Astrocyte (in vitro differentiated cells and primary cell): ENCODE measurements at regions not wholly inside any gene's neighbourhood (a gene's known extent, or its start where the extent isn't known, plus 50 kb on each side); places are given as distances from the start of the nearest gene placed in this dataset.

Source experiments
- DNase-seq: peaks from one replicate; pipeline ENCODE4 v3.0.0-alpha.2; 2010; ENCODE audit warnings: low read depth
- FAIRE-seq: peaks from 2 replicates; lab custom pipeline; 2011; peaks lifted over from hg19 to GRCh38; lab: Jason Lieb, UNC
- H2AFZ ChIP-seq: 2 replicates; pipeline ENCODE4 v1.6.0; 2012; ENCODE audit warnings: low read depth, low read length, inconsistent platforms
- H3K27ac ChIP-seq: 2 replicates; pipeline ENCODE4 v1.5.1; 2011; ENCODE audit warnings: low read depth, low read length, inconsistent platforms
- H3K27me3 ChIP-seq: 2 replicates; pipeline ENCODE4 v1.6.0; 2011; ENCODE audit warnings: low read length, inconsistent platforms; ENCODE audit not compliant: insufficient read depth
- H3K36me3 ChIP-seq: 2 replicates; pipeline ENCODE4 v1.5.1; 2011; ENCODE audit warnings: low read length, inconsistent platforms; ENCODE audit not compliant: insufficient read depth
- H3K4me1 ChIP-seq: 2 replicates; pipeline ENCODE4 v1.5.1; 2011; ENCODE audit warnings: low read length, inconsistent platforms; ENCODE audit not compliant: insufficient read depth
- H3K4me2 ChIP-seq: 2 replicates; pipeline ENCODE4 v1.6.0; 2012; ENCODE audit warnings: low read length, inconsistent platforms
- H3K4me3 ChIP-seq: 2 replicates; pipeline ENCODE4 v1.5.1; 2011; ENCODE audit warnings: low read depth, mild to moderate bottlenecking, low read length, inconsistent platforms; ENCODE audit not compliant: insufficient read depth
- H3K79me2 ChIP-seq: 2 replicates; pipeline ENCODE4 v1.6.0; 2012; ENCODE audit warnings: mild to moderate bottlenecking, low read length, inconsistent platforms; ENCODE audit not compliant: insufficient read depth
- H3K9ac ChIP-seq: 2 replicates; pipeline ENCODE4 v1.6.0; 2012; ENCODE audit warnings: mild to moderate bottlenecking, low read length, inconsistent platforms
- H3K9me3 ChIP-seq: 2 replicates; pipeline ENCODE4 v1.5.1; 2012; ENCODE audit warnings: low read depth, mild to moderate bottlenecking, low read length, inconsistent platforms; ENCODE audit not compliant: insufficient read depth
- H4K20me1 ChIP-seq: 2 replicates; pipeline ENCODE4 v1.6.0; 2012; ENCODE audit warnings: low read length, inconsistent platforms; ENCODE audit not compliant: insufficient read depth
- H3K27ac Mint-ChIP-seq: one replicate; pipeline ENCODE4 v1.8.0; 2021; ENCODE audit warnings: mild to moderate bottlenecking, mixed read lengths; ENCODE audit not compliant: unreplicated experiment
- H3K27me3 Mint-ChIP-seq: one replicate; pipeline ENCODE4 v1.8.0; 2021; ENCODE audit warnings: low read depth, mixed read lengths; ENCODE audit not compliant: unreplicated experiment
- H3K36me3 Mint-ChIP-seq: one replicate; pipeline ENCODE4 v1.8.0; 2021; ENCODE audit warnings: low read depth, mixed read lengths; ENCODE audit not compliant: unreplicated experiment
- H3K4me1 Mint-ChIP-seq: one replicate; pipeline ENCODE4 v1.8.0; 2021; ENCODE audit warnings: low read depth, mixed read lengths; ENCODE audit not compliant: unreplicated experiment
- H3K4me3 Mint-ChIP-seq: one replicate; pipeline ENCODE4 v1.8.0; 2021; ENCODE audit warnings: mild to moderate bottlenecking, moderate library complexity, mixed read lengths; ENCODE audit not compliant: unreplicated experiment
- H3K9me3 Mint-ChIP-seq: one replicate; pipeline ENCODE4 v1.8.0; 2021; ENCODE audit warnings: mild to moderate bottlenecking, mixed read lengths; ENCODE audit not compliant: unreplicated experiment
- EZH2 ChIP-seq: IDR thresholded peaks from 2 replicates; pipeline ENCODE4 v1.6.1; 2012; ENCODE audit warnings: mild to moderate bottlenecking, low read length, inconsistent platforms; ENCODE audit not compliant: insufficient read depth
- TF ChIP-seq, protein P1 (sequence below): IDR thresholded peaks from 2 replicates; pipeline ENCODE4 v1.5.1; 2011; ENCODE audit warnings: low read depth, mild to moderate bottlenecking, inconsistent platforms, low read length, moderate library complexity; ENCODE audit not compliant: insufficient read depth

DNA sequence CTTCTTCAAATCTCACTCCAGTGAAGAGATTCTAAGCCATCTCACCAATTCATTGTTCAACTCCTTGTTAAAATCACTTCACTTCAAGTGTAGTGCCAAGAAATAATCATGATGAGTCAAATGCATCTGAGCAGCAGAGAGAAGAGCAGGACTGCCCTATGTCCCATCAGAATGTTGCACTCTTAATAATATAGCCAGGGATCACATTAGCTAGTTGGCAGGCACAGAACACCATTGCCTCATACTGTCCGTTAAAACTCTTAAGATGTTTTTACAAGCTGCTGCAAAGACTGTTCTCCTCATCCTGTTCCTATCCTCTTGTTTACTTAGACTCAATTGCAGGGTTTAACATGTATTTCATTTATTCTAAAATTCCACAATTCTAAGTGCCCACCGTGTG, 432.9 kb downstream of the PLPP3 start:
- peak; percentile 23 for DNase-seq
- H3K36me3 ChIP-seq: no peaks in the 10 kb centered on the region
- H3K4me3 ChIP-seq: no peak overlapping the region
- Mint-ChIP-seq H3K27ac (no peak overlapping the region), H3K4me1 (no peaks in the 10 kb centered on the region), H3K36me3 (no peaks in the 10 kb centered on the region), H3K4me3 (no peak overlapping the region), H3K27me3 (peaks cover 22% of the 10 kb centered on the region), H3K9me3 (no peaks in the 10 kb centered on the region)
- no peak overlapping the region for H3K9ac ChIP-seq
- no peak for FAIRE-seq
- no peak overlapping the region for H3K4me2 ChIP-seq
- no peaks in the 10 kb centered on the region for H3K9me3 ChIP-seq
- no peaks in the 10 kb centered on the region for H3K27me3 ChIP-seq
- no peak overlapping the region for H3K27ac ChIP-seq
- H2AFZ ChIP-seq: no peak overlapping the region
- no peaks in the 10 kb centered on the region for H4K20me1 ChIP-seq
- TF ChIP-seq, protein P1, sequence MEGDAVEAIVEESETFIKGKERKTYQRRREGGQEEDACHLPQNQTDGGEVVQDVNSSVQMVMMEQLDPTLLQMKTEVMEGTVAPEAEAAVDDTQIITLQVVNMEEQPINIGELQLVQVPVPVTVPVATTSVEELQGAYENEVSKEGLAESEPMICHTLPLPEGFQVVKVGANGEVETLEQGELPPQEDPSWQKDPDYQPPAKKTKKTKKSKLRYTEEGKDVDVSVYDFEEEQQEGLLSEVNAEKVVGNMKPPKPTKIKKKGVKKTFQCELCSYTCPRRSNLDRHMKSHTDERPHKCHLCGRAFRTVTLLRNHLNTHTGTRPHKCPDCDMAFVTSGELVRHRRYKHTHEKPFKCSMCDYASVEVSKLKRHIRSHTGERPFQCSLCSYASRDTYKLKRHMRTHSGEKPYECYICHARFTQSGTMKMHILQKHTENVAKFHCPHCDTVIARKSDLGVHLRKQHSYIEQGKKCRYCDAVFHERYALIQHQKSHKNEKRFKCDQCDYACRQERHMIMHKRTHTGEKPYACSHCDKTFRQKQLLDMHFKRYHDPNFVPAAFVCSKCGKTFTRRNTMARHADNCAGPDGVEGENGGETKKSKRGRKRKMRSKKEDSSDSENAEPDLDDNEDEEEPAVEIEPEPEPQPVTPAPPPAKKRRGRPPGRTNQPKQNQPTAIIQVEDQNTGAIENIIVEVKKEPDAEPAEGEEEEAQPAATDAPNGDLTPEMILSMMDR: no peak
- TF ChIP-seq EZH2: no peak
- H3K79me2 ChIP-seq: no peaks in the 10 kb centered on the region
- H3K4me1 ChIP-seq: no peaks in the 10 kb centered on the region

DNA sequence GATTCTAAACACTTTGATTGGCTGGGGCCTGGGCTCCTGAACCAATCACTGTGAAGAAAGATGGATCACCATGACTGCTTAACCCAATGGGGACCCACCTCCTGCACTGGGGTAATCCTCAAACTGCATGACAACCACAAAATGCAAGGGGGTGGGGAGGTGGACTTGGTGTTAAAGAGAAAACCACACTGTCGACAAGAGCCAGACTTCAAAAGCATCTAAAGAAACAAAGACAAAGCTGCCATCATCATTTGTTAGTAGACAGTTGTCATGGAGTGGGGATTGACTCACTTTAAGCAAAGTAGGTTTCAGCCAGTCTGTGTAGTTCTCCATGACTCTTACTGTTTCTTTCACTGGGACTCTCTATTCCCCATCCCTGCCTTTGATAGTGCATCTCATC, 433.8 kb downstream of the PLPP3 start:
- Mint-ChIP-seq H3K4me3 (no peak overlapping the region), H3K4me1 (no peaks in the 10 kb centered on the region), H3K9me3 (no peaks in the 10 kb centered on the region), H3K27ac (no peak overlapping the region), H3K27me3 (peaks cover 22% of the 10 kb centered on the region), H3K36me3 (no peaks in the 10 kb centered on the region)
- Histone ChIP-seq H2AFZ (no peak overlapping the region), H3K4me1 (no peaks in the 10 kb centered on the region), H3K9me3 (no peaks in the 10 kb centered on the region), H3K27me3 (no peaks in the 10 kb centered on the region), H3K79me2 (no peaks in the 10 kb centered on the region), H3K27ac (no peak overlapping the region), H3K9ac (no peak overlapping the region), H3K4me3 (no peak overlapping the region), H3K4me2 (no peak overlapping the region), H3K36me3 (no peaks in the 10 kb centered on the region), H4K20me1 (no peaks in the 10 kb centered on the region)
- TF ChIP-seq EZH2: no peak
- TF ChIP-seq, protein P1: no peak
- DNase-seq: no peak
- no peak for FAIRE-seq

DNA sequence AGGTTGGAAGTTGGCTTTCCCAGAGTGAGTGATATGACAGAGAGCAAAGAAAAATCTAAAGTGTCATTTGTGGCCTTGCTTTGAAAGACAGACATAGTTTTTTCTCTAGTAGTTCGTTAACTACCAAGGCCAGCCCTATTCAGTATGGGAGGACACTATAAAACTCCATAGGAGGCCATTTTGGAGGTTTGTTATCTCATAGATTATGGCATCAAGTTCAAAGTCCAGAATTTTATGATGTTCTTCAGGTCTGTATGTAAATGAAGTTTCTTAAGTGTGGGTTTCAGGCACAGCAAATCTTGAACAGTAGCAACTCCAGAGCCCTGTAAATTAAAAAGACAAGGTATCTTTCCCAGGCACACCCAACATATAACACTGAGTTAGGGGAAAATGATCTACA, 437.1 kb downstream of the PLPP3 start:
- no peak overlapping the region for H3K27ac ChIP-seq
- no peaks in the 10 kb centered on the region for H3K79me2 ChIP-seq
- no peak overlapping the region for H3K4me2 ChIP-seq
- no peaks in the 10 kb centered on the region for H3K27me3 ChIP-seq
- no peak for TF ChIP-seq EZH2
- TF ChIP-seq, protein P1: no peak
- Mint-ChIP-seq H3K27me3 (peaks cover 14% of the 10 kb centered on the region), H3K4me3 (no peak overlapping the region), H3K27ac (no peak overlapping the region), H3K9me3 (no peaks in the 10 kb centered on the region), H3K36me3 (no peaks in the 10 kb centered on the region), H3K4me1 (peaks cover 7% of the 10 kb centered on the region)
- no peak for FAIRE-seq
- no peak overlapping the region for H2AFZ ChIP-seq
- no peaks in the 10 kb centered on the region for H3K36me3 ChIP-seq
- no peaks in the 10 kb centered on the region for H3K9me3 ChIP-seq
- no peak overlapping the region for H3K9ac ChIP-seq
- peaks cover 5% of the 10 kb centered on the region for H3K4me1 ChIP-seq
- H3K4me3 ChIP-seq: no peak overlapping the region
- H4K20me1 ChIP-seq: no peaks in the 10 kb centered on the region
- DNase-seq: no peak
